DND-41 (cell line): ENCODE measurements at regions not wholly inside any gene's neighbourhood (a gene's known extent, or its start where the extent isn't known, plus 50 kb on each side); places are given as distances from the start of the nearest gene placed in this dataset.

Experiments
- ATAC-seq: fragments of 200-7000 bp; cut with Tn5 transposase; 3 replicates; pipeline ENCODE4 v1.9.1; 2021; ENCODE audit warnings: low read depth; ENCODE audit not compliant: insufficient read depth
- DNase-seq: peaks from one replicate; pipeline ENCODE4 v3.0.0-alpha.2; 2020
- H2AFZ ChIP-seq: 2 replicates; pipeline ENCODE4 v1.6.0; 2012; ENCODE audit warnings: low read depth, low read length
- H3K27ac ChIP-seq: 2 replicates; pipeline ENCODE4 v1.5.1; 2012; ENCODE audit warnings: low read length, inconsistent platforms
- H3K27me3 ChIP-seq: fragments of 200-600 bp; sonication (generic); 2 replicates; pipeline ENCODE4 v1.6.0; 2012; ENCODE audit warnings: low read length, mild to moderate bottlenecking, inconsistent platforms; ENCODE audit not compliant: insufficient read depth, poor library complexity
- H3K36me3 ChIP-seq: 2 replicates; pipeline ENCODE4 v1.5.1; 2012; ENCODE audit warnings: low read length, inconsistent platforms; ENCODE audit not compliant: insufficient read depth
- H3K4me1 ChIP-seq: 2 replicates; pipeline ENCODE4 v1.5.1; 2012; ENCODE audit warnings: mild to moderate bottlenecking, low read length; ENCODE audit not compliant: insufficient read depth
- H3K4me2 ChIP-seq: 2 replicates; pipeline ENCODE4 v1.6.0; 2012; ENCODE audit warnings: mild to moderate bottlenecking, moderate library complexity, low read length, inconsistent platforms; ENCODE audit not compliant: insufficient read depth
- H3K4me3 ChIP-seq, 2 experiments: fragments of 200-600 bp in 1 of 2; shearing (Covaris generic) in 1 of 2; 2 replicates each; pipeline ENCODE4 v1.5.1; 2012 to 2016; ENCODE audit warnings: inconsistent platforms in 2 of 2, low read length in 2 of 2, mild to moderate bottlenecking in 2 of 2, low read depth in 1 of 2, moderate library complexity in 1 of 2
- H3K79me2 ChIP-seq: 2 replicates; pipeline ENCODE4 v1.6.0; 2012; ENCODE audit warnings: low read length, inconsistent platforms; ENCODE audit not compliant: insufficient read depth
- H3K9ac ChIP-seq: 2 replicates; pipeline ENCODE4 v1.6.0; 2012; ENCODE audit warnings: low read depth, mild to moderate bottlenecking, inconsistent platforms, low read length, moderate library complexity
- H3K9me3 ChIP-seq: 2 replicates; pipeline ENCODE4 v1.5.1; 2012; ENCODE audit warnings: low read length, moderate library complexity, mild to moderate bottlenecking, inconsistent platforms; ENCODE audit not compliant: insufficient read depth, severe bottlenecking
- H4K20me1 ChIP-seq: 2 replicates; pipeline ENCODE4 v1.6.0; 2012; ENCODE audit warnings: low read length; ENCODE audit not compliant: insufficient read depth
- CTCF ChIP-seq: IDR thresholded peaks from 2 replicates; pipeline ENCODE4 v1.5.1; 2012; ENCODE audit warnings: borderline replicate concordance, low read length, moderate library complexity, mild to moderate bottlenecking; ENCODE audit not compliant: poor library complexity, severe bottlenecking; ENCODE audit errors: extremely low read depth
- EZH2 ChIP-seq: IDR thresholded peaks from 3 replicates; pipeline ENCODE4 v1.6.1; 2012; ENCODE audit warnings: borderline replicate concordance, low read depth, mild to moderate bottlenecking, moderate library complexity, low read length, inconsistent platforms; ENCODE audit not compliant: severe bottlenecking

GRCh38 chr6:8215631-8216030 lies 113.3 kb upstream of the EEF1E1 start:
- Histone ChIP-seq H3K4me2 (no peak overlapping the region), H3K36me3 (no peaks in the 10 kb centered on the region), H3K27ac (no peak overlapping the region), H3K4me3 (no peak overlapping the region), H3K4me1 (no peaks in the 10 kb centered on the region), H4K20me1 (no peaks in the 10 kb centered on the region), H3K9ac (no peak overlapping the region), H3K9me3 (no peaks in the 10 kb centered on the region), H3K27me3 (peaks cover 13% of the 10 kb centered on the region), H3K79me2 (no peaks in the 10 kb centered on the region), H2AFZ (no peak overlapping the region)
- DNase-seq (no peak), ATAC-seq (no peak)
- TF ChIP-seq CTCF = no peak
- TF ChIP-seq EZH2 = no peak

- Histone ChIP-seq H3K36me3 (no peaks in the 10 kb centered on the region), H2AFZ (no peak overlapping the region), H3K79me2 (no peaks in the 10 kb centered on the region), H3K9me3 (no peaks in the 10 kb centered on the region), H3K4me3 (no peak overlapping the region), H4K20me1 (no peaks in the 10 kb centered on the region), H3K27ac (no peak overlapping the region), H3K4me1 (no peaks in the 10 kb centered on the region), H3K4me2 (no peak overlapping the region), H3K9ac (no peak overlapping the region), H3K27me3 (peaks cover 16% of the 10 kb centered on the region)
- ATAC-seq = no peak
- TF ChIP-seq CTCF (no peak), EZH2 (no peak)
- no peak for DNase-seq
These were observed 111.6 kb upstream of the EEF1E1 start for GRCh38 chr6:8213995-8214394.

- H3K9me3 ChIP-seq = no peaks in the 10 kb centered on the region
- no peak overlapping the region for H2AFZ ChIP-seq
- H3K27ac ChIP-seq = no peak overlapping the region
- no peak overlapping the region for H3K4me3 ChIP-seq
- peaks cover 16% of the 10 kb centered on the region for H3K27me3 ChIP-seq
- H3K36me3 ChIP-seq = no peaks in the 10 kb centered on the region
- no peaks in the 10 kb centered on the region for H3K79me2 ChIP-seq
- H3K4me2 ChIP-seq = no peak overlapping the region
- DNase-seq = no peak
- no peak overlapping the region for H3K9ac ChIP-seq
- no peak for ATAC-seq
- TF ChIP-seq EZH2 = no peak
- no peak for TF ChIP-seq CTCF
- H3K4me1 ChIP-seq = no peaks in the 10 kb centered on the region
- no peaks in the 10 kb centered on the region for H4K20me1 ChIP-seq
These were observed 110.5 kb upstream of the EEF1E1 start for GRCh38 chr6:8212720-8213434.
